Transverse colon (tissue), 4 donors: ENCODE measurements at regions not wholly inside any gene's neighbourhood (a gene's known extent, or its start where the extent isn't known, plus 50 kb on each side); places are given as distances from the start of the nearest gene placed in this dataset.

Source experiments
- DNase-seq: peaks from one replicate; pipeline ENCODE4 v3.0.0-alpha.2; 2019
- H3K27ac ChIP-seq, 4 donors: fragments of 200-600 bp; sonication (generic); 2 replicates each; pipeline ENCODE4 v1.5.1; 2016 to 2018; ENCODE audit warnings: inconsistent platforms in 4 of 4
- H3K27me3 ChIP-seq: fragments of 200-600 bp; sonication (generic); 2 replicates; pipeline ENCODE4 v1.5.1; 2017; ENCODE audit warnings: inconsistent platforms
- H3K36me3 ChIP-seq, 4 donors: fragments of 200-600 bp; sonication (generic); 2 replicates each; pipeline ENCODE4 v1.5.1; 2017 to 2019; ENCODE audit warnings: inconsistent platforms in 4 of 4
- H3K4me1 ChIP-seq, 4 donors: fragments of 200-600 bp; sonication (generic); 2 replicates each; pipeline ENCODE4 v1.5.1; 2017 to 2020; ENCODE audit warnings: inconsistent platforms in 4 of 4
- H3K4me3 ChIP-seq, 4 donors: fragments of 200-600 bp; sonication (generic); 1 replicate in 1 of 4; 2 replicates in 3 of 4; pipeline versions ENCODE4 v1.5.1 to v1.6.1; 2017 to 2019; ENCODE audit warnings: inconsistent platforms in 4 of 4
- H3K9me3 ChIP-seq, 2 donors: fragments of 200-600 bp; sonication (generic); 2 replicates each; pipeline ENCODE4 v1.5.1; 2017 to 2019; ENCODE audit warnings: inconsistent platforms in 2 of 2
- CTCF ChIP-seq, 5 experiments: fragments of 200-600 bp in 3 of 5; fragments of 450-650 bp in 2 of 5; sonication (generic) in 3 of 5; IDR thresholded peaks; 1 replicate in 2 of 5; 2 replicates in 3 of 5; pipeline ENCODE4 v1.5.1; 2016 to 2017; ENCODE audit warnings: antibody characterized with exemption in 5 of 5, inconsistent platforms in 3 of 5, mild to moderate bottlenecking in 2 of 5, moderate library complexity in 1 of 5
- EP300 ChIP-seq: sonication (generic); formaldehyde crosslinking; IDR thresholded peaks from one replicate; pipeline ENCODE4 v1.6.1; 2017; ENCODE audit warnings: antibody characterized with exemption, low read depth
- POLR2A ChIP-seq: fragments of 450-650 bp; IDR thresholded peaks from one replicate; pipeline ENCODE4 v1.6.1; 2016; ENCODE audit warnings: antibody characterized with exemption, mild to moderate bottlenecking, moderate library complexity
- POLR2AphosphoS5 ChIP-seq, 3 donors: sonication (generic); formaldehyde crosslinking; IDR thresholded peaks; one replicate each; pipeline ENCODE4 v1.6.1; 2016; ENCODE audit warnings: antibody characterized with exemption in 3 of 3
- WGBS, 2 donors: methylation state at CpG; one replicate each; pipeline ENCODE4 v1.1.5; 2018; ENCODE audit warnings: low coverage in 1 of 2; 5-methylcytosine and 5-hydroxymethylcytosine counted together
- in situ Hi-C, 4 donors: fragments of 200-750 bp; cut with MboI; loops; one replicate each; pipeline versions ENCODE4 v1.15.0 to v1.15.1; 2017; ENCODE audit warnings: low sequenced_read_pairs in 3 of 4, low pct_ligation_motif_present in 1 of 4, low pct_unique_long_range_greater_than_20kb in 1 of 4
- intact Hi-C: fragments of 100-400 bp; cut with DNase I; formaldehyde crosslinking; loops from one replicate; pipeline ENCODE4 v1.15.1; 2023; ENCODE audit warnings: low total_unique reads

GRCh38 chr6:7000825-7001777 is 106.7 kb upstream of the RREB1 start:
- in situ Hi-C loops: no loop called here
- Histone ChIP-seq H3K4me1 (no peaks in the 10 kb centered on the region), H3K36me3 (no peaks in the 10 kb centered on the region), H3K27me3 (no peaks in the 10 kb centered on the region), H3K27ac (no peak overlapping the region), H3K9me3 (no peaks in the 10 kb centered on the region), H3K4me3 (no peak overlapping the region)
- WGBS, 2 donors: 64 to 90% methylated on average over 2 to 3 of the region's 3 CpGs
- intact Hi-C loops: no loop called here
- no peak for DNase-seq
- no peak for TF ChIP-seq EP300
- no peak for TF ChIP-seq POLR2AphosphoS5 (IDR thresholded peaks at IDR 0.05)
- no peak for TF ChIP-seq CTCF (IDR thresholded peaks at IDR 0.05)
- TF ChIP-seq POLR2A: no peak

GRCh38 chr6:7003041-7003440 is 104.7 kb upstream of the RREB1 start:
- Histone ChIP-seq H3K36me3 (no peaks in the 10 kb centered on the region), H3K4me1 (no peaks in the 10 kb centered on the region), H3K4me3 (no peak overlapping the region), H3K9me3 (no peaks in the 10 kb centered on the region), H3K27me3 (no peaks in the 10 kb centered on the region), H3K27ac (no peak overlapping the region)
- 94 to 100% methylated on average over 1 to 9 of the region's 9 CpGs for WGBS, 2 donors
- in situ Hi-C loops (no loop called here), intact Hi-C loops (no loop called here)
- no peak for DNase-seq
- no peak for TF ChIP-seq POLR2AphosphoS5 (IDR thresholded peaks at IDR 0.05)
- TF ChIP-seq POLR2A: no peak
- TF ChIP-seq EP300: no peak
- no peak for TF ChIP-seq CTCF (IDR thresholded peaks at IDR 0.05)

GRCh38 chr6:7004581-7005297 is 103.0 kb upstream of the RREB1 start:
- intact Hi-C loops: no loop called here
- 69 to 73% methylated on average over 5 to 8 of the region's 8 CpGs for WGBS, 2 donors
- no peaks in the 10 kb centered on the region for H3K4me1 ChIP-seq

More at GRCh38 chr6:7004581-7005297, 103.0 kb upstream of the RREB1 start:
- Histone ChIP-seq H3K4me3 (no peak overlapping the region), H3K36me3 (no peaks in the 10 kb centered on the region), H3K27me3 (no peaks in the 10 kb centered on the region), H3K27ac (no peak overlapping the region), H3K9me3 (no peaks in the 10 kb centered on the region)
- DNase-seq: no peak
- TF ChIP-seq POLR2AphosphoS5 (IDR thresholded peaks at IDR 0.05) (no peak), CTCF (IDR thresholded peaks at IDR 0.05) (no peak)
- in situ Hi-C loops: no loop called here
